Caki2 (cell line): ENCODE measurements at regions not wholly inside any gene's neighbourhood (a gene's known extent, or its start where the extent isn't known, plus 50 kb on each side); places are given as distances from the start of the nearest gene placed in this dataset.
"Not testable (repeated sequence)": the region's sequence is repeated elsewhere in the genome, so short reads cannot be mapped to it uniquely, and the experiment has no call there.

Experiments used
- DNase-seq: peaks from one replicate; pipeline ENCODE4 v3.0.0-alpha.2; 2015; ENCODE audit warnings: low read depth
- in situ Hi-C: cut with HindIII; loops from 2 replicates; pipeline ENCODE4 v1.10.0; 2016; ENCODE audit warnings: low sequenced_read_pairs, low pct_unique_long_range_greater_than_20kb, mixed read lengths

DNA sequence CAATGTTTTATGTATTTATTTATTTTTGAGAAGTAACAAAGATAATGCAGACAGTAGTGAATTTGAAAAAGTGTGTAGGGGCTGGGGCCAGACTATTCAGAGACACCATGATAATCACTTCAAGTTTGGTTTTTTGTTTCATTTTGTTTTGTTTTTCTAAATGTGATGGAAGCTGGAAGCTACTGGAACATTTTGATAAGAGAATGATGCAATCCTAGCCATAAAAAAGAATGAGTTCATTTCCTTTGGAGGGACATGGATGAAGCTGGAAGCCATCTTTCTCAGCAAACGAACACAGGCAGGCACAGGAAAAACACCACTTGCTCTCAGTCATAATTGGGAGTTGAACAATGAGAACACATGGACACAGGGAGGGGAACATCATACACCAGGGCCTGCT, 706.6 kb upstream of the EPHA5 start:
- DNase-seq: no peak
- in situ Hi-C loops: no loop called here

DNA sequence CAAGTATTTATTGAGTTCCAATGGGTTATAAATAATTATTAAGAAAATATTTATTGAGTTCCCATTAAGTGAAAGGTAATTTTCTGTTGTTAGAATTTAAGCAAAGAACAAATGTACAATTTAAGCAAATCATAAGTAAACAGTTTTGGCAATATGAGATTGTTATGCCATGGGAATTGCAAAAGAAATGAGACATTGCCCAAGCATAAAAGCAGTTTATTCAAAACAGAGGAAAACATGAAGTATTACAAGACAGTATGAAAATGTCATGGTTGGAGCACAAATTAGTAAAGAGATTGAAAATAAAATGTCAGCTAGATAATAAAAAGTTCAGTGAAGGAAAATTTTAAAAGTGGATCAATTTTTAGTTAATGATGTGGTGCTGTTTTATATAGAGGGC, 706.1 kb upstream of the EPHA5 start:
- in situ Hi-C loops: no loop called here
- no peak for DNase-seq

DNA sequence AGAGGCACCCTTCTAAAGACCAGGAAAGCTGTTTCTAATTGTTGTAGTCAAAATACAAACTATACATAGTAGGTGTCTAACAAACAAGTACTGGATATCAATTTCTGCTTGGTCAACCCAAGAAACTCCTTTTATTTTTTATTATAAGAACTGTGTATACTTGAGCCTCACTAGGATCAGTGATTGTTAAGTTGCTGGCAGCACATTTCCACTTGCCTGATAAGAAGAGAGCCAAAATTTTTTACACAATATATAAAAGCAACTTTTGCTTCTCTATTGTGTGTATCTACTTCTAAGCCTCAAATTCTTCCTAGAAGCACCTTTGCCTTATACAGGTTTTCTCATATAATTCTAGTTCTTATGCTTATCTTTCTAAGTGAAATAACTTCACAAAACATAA, 703.0 kb upstream of the EPHA5 start:
- in situ Hi-C loops: no loop called here
- DNase-seq: no peak

DNA sequence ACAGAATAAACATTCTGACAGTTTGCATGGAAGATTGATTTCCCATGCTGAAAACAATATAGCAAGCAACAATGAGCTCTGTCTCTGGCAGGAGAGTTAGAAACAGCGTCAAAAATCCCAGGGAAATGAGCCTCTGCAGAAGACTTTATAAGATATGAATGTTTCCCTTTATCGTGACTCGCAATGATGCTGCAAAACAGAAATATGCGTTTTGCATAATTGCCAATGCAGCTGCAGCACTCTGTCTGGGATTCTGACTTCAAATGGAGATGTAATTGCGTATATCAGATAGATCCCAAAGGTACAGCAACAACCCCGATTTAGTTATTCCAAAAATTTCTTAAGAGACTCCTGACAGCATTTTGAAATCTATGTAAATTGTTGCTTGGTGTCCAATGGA, 702.4 kb upstream of the EPHA5 start:
- in situ Hi-C loops: no loop called here
- no peak for DNase-seq

DNA sequence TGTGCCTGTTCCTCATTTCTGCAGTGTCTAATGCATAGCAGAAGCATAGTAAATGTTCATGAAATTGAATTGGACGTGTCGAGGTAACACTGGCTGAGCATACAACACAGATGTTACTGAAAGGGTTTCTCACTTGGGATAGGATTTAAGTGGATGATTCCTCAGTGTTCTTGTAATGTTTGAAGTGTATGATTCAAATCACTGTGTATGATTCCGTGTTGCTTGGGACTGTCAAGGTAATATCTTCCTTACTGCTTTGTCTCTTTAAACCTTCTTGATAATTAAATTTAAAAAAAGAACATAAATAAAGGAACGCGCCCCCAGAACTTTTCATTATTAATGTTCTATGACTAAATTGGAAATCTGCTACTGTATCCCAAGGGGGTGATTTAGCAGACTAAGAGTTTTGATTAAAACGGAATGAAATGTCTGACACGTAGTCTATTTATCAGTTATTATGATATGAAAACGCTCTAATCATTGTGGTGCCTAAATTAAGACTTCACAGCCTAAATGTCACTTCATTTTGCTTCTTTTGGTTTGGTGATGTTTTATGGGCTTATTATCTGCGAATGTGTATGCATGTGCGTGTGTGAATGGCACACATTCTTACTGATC, 696.9 kb upstream of the EPHA5 start:
- in situ Hi-C loops: no loop called here
- DNase-seq: no peak

DNA sequence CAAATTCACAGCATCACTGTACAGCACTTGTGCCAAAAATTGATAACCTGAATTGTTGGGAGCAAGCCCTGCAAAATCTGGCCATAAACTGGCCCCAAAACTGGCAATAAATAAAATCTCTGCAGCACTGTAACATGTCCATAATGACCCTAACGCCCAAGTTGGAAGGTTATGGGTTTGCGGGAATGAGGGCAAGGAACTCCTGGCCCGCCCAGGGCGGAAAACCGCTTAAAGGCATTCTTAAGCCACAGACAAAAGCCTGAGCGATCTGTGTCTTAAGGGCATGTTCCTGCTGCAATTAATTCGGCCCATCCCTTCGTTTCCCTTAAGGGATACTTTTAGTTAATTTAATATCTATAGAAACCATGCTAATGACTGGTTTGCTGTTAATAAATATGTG, 690.1 kb upstream of the EPHA5 start:
- in situ Hi-C loops, DNase-seq: not testable (repeated sequence)

DNA sequence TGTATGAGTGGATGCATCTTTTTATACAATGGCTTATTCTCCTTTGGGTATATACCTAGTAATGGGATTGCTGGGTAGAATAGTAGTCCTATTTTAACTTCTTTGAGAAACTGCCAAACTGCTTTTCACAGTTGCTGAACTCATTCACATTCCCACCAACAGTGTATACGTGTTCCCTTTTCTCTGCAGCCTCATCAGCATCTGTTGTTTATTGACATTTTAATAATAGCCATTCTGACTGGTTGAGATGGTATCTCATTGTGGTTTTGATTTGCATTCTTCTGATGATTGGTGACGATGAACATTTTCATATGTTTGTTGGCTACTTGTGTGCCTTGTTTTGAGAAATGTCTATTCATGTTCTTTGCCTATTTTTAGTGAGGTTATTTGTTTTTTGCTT, 687.0 kb upstream of the EPHA5 start:
- in situ Hi-C loops: no loop called here

DNA sequence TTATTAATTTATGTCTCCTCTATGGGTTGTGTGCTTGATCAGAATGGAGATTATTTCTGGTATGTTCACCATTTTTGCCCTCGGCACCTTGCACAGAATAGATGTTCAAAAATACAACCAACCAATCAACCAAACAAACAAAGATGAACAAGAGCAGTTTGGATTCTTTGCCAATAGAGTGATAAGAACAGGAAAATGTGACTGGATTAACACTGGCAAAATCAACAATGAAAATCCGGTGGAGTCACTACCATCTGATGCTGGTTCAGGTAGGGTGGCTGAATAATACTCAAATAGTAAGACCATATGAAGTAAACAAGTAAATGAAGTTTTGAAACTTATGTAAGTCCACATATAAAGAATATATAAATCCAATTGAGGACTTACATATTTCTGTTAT, 685.0 kb upstream of the EPHA5 start:
- in situ Hi-C loops: no loop called here

More for the DNA sequence above, 687.0 kb upstream of the EPHA5 start:
- no peak for DNase-seq

DNA sequence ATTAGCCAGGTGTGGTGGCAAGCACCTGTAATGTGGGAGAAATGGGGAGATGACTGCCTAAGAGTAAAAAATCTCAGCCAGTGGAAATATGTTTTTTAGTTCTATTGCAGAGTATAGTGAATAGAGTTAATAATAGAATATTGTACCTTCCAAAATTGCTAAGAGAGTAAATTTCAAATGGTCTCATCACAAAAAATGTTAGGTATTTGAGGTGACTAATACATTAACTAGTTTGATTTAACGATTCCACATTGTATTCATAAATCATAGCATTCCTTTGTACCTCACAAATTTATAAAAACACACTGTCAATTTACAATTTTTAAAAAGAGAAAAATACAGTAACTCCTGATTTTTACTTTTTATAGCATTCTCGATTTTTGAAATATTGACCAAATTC, 681.5 kb upstream of the EPHA5 start:
- DNase-seq: no peak
- in situ Hi-C loops: no loop called here

More for the DNA sequence above, 685.0 kb upstream of the EPHA5 start:
- DNase-seq: no peak

DNA sequence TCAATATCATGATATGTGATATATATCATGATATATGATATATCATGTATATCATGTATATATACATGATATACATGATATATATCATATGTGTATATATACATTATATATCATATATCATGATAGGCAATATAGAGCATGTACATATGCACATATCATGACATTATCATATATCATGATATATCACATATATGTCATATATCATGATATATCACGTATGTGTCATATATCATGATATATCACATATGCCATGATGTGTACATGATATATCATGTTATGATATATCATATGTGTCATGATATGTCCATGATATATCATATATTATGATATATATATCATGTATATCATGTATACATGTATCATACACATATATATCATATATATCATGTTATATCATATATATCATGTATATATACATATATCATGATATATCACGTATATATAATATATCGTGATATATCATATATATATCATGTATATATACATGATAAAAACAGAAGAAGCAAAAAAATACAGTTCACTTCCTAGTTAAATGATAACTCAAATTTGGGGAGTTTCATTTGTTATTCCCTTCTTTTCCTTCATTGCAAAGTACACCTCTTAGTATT, 670.1 kb upstream of the EPHA5 start:
- in situ Hi-C loops: no loop called here
- no peak for DNase-seq

DNA sequence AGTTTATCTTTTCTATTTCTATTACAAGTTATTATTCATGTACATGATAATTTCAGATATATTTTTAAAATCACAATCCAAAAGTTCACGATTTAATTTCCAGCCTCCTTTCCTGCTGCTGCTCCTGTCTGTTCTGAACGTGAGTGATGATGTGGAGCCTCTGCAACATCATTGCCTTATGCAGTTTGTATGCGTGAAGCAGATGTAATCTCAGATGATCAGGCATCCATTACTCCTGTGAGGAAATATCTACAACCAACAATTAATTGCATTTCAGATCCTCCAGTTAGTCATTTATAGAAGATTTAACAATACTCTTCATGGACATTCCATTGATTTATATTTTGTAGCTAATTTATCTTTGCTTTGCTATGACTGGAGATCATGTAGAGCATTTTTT, 668.7 kb upstream of the EPHA5 start:
- no peak for DNase-seq
- in situ Hi-C loops: no loop called here

DNA sequence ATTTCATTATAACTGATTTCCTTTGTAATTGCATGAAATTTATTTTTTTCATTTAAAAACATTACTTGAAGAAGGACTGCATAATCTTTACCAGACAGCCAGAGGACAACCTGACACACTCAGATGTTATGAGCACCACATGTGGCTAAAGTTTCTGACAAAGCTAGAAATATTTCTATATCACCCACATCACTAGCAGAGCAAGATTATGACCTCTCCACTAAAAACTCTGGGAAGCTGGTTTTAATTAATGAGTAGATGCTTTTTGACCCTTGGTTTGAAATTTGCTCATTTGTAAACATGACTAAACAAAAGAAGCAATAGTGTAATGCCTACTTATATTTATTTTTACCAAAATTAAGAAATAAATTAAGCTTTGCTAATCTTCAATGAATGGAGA, 661.5 kb upstream of the EPHA5 start:
- in situ Hi-C loops: no loop called here

DNA sequence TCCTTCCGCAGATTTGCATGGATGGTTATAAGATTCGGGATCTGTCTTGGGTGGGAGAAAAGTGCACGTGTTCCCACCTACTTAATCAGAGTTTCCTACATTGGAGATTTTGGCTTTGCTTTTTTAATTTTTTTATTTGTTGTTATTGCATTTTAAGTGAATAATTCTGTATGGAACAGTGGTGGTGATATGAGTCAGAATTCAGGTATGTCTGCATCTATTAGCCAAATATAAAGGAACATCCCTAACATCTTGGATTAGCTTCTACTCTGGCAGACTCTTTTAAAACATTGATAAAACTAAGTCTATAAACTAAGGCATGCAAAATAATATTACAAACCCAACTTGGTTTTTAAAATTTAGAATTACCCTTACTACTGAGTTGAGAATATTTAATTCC, 659.8 kb upstream of the EPHA5 start:
- DNase-seq: no peak
- in situ Hi-C loops: no loop called here

More for the DNA sequence above, 661.5 kb upstream of the EPHA5 start:
- no peak for DNase-seq

DNA sequence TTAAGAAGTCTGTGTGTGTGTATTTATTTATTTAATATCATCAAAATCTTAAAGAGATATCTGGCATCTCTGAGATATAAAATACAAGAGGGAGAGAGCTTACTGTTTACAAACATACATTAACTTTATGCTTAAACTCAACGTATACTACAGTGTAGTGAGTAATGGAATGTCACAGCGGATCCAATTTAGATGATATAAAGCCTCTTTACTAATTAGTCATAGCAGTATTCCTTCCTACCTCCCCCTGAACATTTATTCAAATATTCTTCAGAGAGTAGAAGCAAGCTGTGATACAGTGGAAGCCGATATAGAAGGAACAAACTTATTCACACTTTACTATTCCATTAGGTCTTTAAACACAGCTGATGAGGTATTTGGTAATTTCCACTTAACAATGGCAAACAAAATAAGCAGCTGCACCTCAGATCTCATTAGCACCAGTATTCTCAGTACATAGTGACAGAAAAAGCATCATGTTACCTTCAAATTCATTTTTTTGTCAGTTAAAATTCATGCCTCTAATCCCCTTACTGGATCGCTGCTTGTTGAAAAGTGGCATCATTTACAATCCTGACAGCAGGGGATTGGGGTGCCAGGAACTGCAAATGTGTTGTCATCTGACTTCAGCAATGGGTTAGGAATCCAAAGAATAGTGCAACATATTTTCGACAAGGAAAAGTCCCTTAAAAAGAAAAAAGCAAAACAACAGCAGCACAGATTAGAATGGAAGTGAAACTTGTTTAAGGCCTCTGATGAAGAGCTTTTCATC, 658.7 kb upstream of the EPHA5 start:
- DNase-seq: no peak
- in situ Hi-C loops: no loop called here

DNA sequence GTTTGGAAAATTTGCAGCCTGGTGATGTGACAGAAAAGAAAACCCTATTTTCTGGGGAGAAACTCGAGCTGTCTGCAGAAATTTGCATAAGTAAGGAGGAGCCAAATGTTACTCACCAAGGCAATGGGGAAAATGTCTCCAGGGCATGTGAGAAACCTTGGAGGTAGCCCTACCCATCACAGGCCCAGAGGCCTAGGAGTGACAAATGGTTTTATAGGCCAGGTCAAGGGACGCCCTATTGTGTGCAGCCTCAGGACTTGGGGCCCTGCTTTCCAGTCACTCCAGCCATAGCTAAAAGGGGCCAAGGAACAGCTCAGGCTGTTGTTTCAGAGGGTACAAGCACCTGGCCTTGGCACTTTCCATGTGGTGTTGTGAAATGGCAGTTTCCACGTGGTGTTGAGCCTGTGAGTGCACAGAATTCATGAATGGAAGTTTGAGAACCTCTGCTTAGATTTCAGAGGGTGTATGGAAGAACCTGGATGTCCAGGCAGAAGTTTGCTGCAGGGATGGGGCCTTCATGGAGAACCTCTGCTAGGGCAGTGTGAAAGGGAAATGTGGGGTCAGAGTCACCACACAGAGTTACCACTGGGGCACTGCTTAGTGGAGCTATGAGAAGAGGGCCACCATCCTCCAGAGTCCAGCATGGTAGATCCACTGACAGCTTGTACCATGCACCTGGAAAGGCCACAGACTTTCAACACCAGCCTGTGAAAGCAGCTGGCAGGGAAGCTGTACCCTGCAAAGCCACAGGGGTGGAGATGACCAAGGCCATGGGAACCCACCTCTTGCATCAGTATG, 637.6 kb upstream of the EPHA5 start:
- DNase-seq: no peak
- in situ Hi-C loops: no loop called here

DNA sequence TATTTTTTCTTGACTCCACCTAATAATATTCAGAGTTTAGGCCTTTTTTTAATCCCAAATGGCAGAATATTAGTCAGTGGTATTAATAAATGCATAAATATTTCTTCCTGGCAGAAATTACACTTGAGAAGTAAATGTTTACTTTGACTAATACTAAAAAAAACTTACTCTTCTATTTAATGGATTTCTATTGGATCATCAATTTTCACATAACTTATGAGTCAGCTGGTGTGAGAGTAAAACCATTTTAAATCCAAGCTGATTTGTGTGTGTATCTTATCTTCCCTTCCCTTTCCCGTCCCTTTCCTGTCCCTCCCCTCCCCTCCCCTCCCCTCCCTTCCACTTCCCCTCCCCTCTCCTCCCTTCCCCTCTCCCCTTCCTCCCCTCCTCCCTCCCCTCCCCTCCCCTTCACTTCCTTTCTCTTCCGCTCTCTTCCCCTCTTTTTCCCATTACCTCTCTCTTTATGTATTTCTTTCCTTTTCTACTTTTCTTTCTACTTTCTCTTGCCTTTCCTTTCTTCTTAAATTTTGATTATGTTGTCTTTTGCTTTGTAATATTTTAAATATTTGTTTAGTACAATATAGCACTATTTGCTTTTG, 630.1 kb upstream of the EPHA5 start:
- no peak for DNase-seq
- in situ Hi-C loops: no loop called here

DNA sequence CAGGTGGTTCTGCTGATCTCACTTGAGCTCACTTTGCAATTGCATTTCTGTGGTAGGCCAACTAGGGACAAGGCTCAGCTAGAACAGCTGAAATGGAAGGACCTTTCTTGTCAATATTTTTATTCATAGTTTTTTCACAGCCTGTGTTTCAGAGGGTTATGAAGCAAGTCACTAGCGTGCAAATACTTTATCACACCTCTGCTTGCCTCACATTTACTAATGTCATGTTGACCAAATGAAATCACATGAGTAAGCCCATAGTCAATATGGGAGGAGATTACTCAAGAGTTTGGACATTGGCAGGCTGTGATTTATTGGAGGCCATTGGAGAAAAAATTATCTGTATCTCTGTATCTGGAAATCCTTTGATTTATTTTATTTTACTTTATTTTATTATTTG, 628.3 kb upstream of the EPHA5 start:
- in situ Hi-C loops: no loop called here
- no peak for DNase-seq

DNA sequence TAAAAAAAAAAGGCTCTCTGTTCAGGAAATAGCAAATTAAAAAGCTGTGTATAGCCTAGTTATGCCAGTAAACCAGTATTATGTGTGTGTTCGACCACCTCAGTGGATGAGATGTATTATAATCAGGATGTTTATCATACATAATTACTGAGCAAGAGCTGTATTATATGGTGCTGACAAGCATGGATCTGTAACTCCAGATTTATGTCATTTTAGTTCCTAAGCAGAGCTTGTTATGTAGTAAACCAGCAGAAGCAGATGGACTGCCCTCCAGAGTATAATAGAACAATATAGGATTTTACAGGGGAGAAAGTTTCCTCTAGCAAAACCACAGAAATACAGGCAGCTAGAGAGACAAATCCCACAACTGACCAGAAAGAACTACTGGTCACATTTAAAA, 627.4 kb upstream of the EPHA5 start:
- DNase-seq: no peak
- in situ Hi-C loops: no loop called here

DNA sequence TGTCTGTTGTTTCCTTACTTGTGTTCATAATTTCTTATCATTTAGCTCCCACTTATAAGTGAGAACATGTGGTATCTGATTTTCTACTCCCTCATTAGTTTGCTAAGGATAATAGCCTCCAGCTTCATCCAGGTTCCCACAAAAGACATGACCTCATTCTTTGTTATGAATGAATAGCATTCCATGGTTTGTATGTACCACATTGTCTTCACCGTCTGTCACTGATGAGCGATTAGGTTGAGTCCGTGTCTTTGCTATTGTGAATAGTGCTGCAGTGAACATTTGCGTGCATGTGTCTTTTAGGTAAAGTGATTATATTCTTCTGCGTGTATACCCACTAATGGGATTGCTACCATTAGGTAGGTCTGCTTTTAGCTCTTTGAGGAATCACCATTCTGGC, 624.3 kb upstream of the EPHA5 start:
- in situ Hi-C loops: no loop called here
- no peak for DNase-seq
